Activated CD8-positive, alpha-beta memory T cell treated with anti-CD3 and anti-CD28 coated beads for 48 hours (primary cell): ENCODE measurements at regions not wholly inside any gene's neighbourhood (a gene's known extent, or its start where the extent isn't known, plus 50 kb on each side); places are given as distances from the start of the nearest gene placed in this dataset.

Source experiments
- DNase-seq, 3 experiments: peaks; one replicate each; pipeline ENCODE4 v3.0.0-alpha.2; 2020; ENCODE audit warnings: low read depth in 2 of 3, low spot score in 2 of 3

- DNase-seq: no peak
Measured at GRCh38 chr1:209383907-209384709, 199.4 kb upstream of the CAMK1G start.

GRCh38 chr1:209384710-209385550 lies 198.6 kb upstream of the CAMK1G start:
- DNase-seq: no peak

- no peak for DNase-seq
Measured at GRCh38 chr1:209386156-209386555, 197.4 kb upstream of the CAMK1G start.

GRCh38 chr1:209387271-209387968 lies 196.1 kb upstream of the CAMK1G start:
- no peak for DNase-seq

- no peak for DNase-seq
Measured at GRCh38 chr1:209387969-209388329, 195.6 kb upstream of the CAMK1G start.

- no peak for DNase-seq
Measured at GRCh38 chr1:209388358-209388757, 195.2 kb upstream of the CAMK1G start.

GRCh38 chr1:209389258-209389657 lies 194.3 kb upstream of the CAMK1G start:
- no peak for DNase-seq

GRCh38 chr1:209389975-209390374 lies 193.5 kb upstream of the CAMK1G start:
- no peak for DNase-seq

- no peak for DNase-seq
Measured at GRCh38 chr1:209390764-209391163, 192.8 kb upstream of the CAMK1G start.

GRCh38 chr1:209391792-209392191 lies 191.7 kb upstream of the CAMK1G start:
- no peak for DNase-seq

- no peak for DNase-seq
Measured at GRCh38 chr1:209395169-209395568, 188.3 kb upstream of the CAMK1G start.

- DNase-seq: no peak
Measured at GRCh38 chr1:209397371-209397770, 186.1 kb upstream of the CAMK1G start.

- no peak for DNase-seq
Measured at GRCh38 chr1:209397910-209398309, 185.6 kb upstream of the CAMK1G start.

GRCh38 chr1:209398313-209398991 lies 185.1 kb upstream of the CAMK1G start:
- no peak for DNase-seq

- DNase-seq: no peak
Measured at GRCh38 chr1:209399800-209400199, 183.7 kb upstream of the CAMK1G start.

GRCh38 chr1:209400351-209401220 lies 182.9 kb upstream of the CAMK1G start:
- no peak for DNase-seq

GRCh38 chr1:209402697-209403096 lies 180.8 kb upstream of the CAMK1G start:
- DNase-seq: no peak

GRCh38 chr1:209403921-209404320 lies 179.6 kb upstream of the CAMK1G start:
- no peak for DNase-seq

GRCh38 chr1:209404577-209404976 lies 178.9 kb upstream of the CAMK1G start:
- DNase-seq: no peak

- no peak for DNase-seq
Measured at GRCh38 chr1:209405183-209405814, 178.2 kb upstream of the CAMK1G start.
